ENCODE measurements at regions not wholly inside any gene's neighbourhood (a gene's known extent, or its start where the extent isn't known, plus 50 kb on each side); places are given as distances from the start of the nearest gene placed in this dataset.

GRCh38 chr14:80346395-80346794, 135.1 kb upstream of the DIO2 start:
- TF ChIP-seq, protein P1, sequence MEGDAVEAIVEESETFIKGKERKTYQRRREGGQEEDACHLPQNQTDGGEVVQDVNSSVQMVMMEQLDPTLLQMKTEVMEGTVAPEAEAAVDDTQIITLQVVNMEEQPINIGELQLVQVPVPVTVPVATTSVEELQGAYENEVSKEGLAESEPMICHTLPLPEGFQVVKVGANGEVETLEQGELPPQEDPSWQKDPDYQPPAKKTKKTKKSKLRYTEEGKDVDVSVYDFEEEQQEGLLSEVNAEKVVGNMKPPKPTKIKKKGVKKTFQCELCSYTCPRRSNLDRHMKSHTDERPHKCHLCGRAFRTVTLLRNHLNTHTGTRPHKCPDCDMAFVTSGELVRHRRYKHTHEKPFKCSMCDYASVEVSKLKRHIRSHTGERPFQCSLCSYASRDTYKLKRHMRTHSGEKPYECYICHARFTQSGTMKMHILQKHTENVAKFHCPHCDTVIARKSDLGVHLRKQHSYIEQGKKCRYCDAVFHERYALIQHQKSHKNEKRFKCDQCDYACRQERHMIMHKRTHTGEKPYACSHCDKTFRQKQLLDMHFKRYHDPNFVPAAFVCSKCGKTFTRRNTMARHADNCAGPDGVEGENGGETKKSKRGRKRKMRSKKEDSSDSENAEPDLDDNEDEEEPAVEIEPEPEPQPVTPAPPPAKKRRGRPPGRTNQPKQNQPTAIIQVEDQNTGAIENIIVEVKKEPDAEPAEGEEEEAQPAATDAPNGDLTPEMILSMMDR (IDR thresholded peaks at IDR 0.05; ENCODE audit: insufficient read depth, low read length, poor library complexity, severe bottlenecking), result no peak
- no peak for TF ChIP-seq EZH2phosphoT487 (conservative IDR thresholded peaks at IDR 0.05; ENCODE audit: low read length)
